Stimulated activated CD4-positive, alpha-beta T cell treated with anti-CD3 and anti-CD28 coated beads, Interleukin-2, amount 100 ng/mL, for 24 hours (primary cell): ENCODE measurements at regions not wholly inside any gene's neighbourhood (a gene's known extent, or its start where the extent isn't known, plus 50 kb on each side); places are given as distances from the start of the nearest gene placed in this dataset.
A peak's percentile ranks its signal among the peaks of the same experiment; 100 is the strongest.

ENCODE experiments used
- DNase-seq, 2 donors: peaks; one replicate each; pipeline ENCODE4 v3.0.0-alpha.2; 2020

GRCh38 chr5:74953937-74954720, 87.9 kb upstream of the FAM169A start:
- no peak for DNase-seq

GRCh38 chr5:74953554-74953936, 87.4 kb upstream of the FAM169A start:
- no peak for DNase-seq

GRCh38 chr5:74952406-74952805, 86.2 kb upstream of the FAM169A start:
- DNase-seq: no peak

- DNase-seq: no peak
These were observed 85.7 kb upstream of the FAM169A start for GRCh38 chr5:74951865-74952264.

GRCh38 chr5:74950836-74951515, 84.8 kb upstream of the FAM169A start:
- no peak for DNase-seq

- DNase-seq: no peak
These were observed 83.8 kb upstream of the FAM169A start for GRCh38 chr5:74949976-74950375.

- DNase-seq: no peak
These were observed 81.9 kb upstream of the FAM169A start for GRCh38 chr5:74948031-74948546.

GRCh38 chr5:74946471-74946870, 80.3 kb upstream of the FAM169A start:
- no peak for DNase-seq

GRCh38 chr5:74945561-74946165, 79.5 kb upstream of the FAM169A start:
- peak; percentile 32 to 47 for DNase-seq

GRCh38 chr5:74943905-74944304, 77.7 kb upstream of the FAM169A start:
- DNase-seq: no peak

- no peak for DNase-seq
These were observed 76.6 kb upstream of the FAM169A start for GRCh38 chr5:74942622-74943286.

- DNase-seq: no peak
These were observed 74.7 kb upstream of the FAM169A start for GRCh38 chr5:74940782-74941353.

GRCh38 chr5:74938250-74938933, 72.2 kb upstream of the FAM169A start:
- no peak for DNase-seq

- DNase-seq: no peak
These were observed 69.5 kb upstream of the FAM169A start for GRCh38 chr5:74935752-74936091.

- peak; percentile 13 to 26 for DNase-seq
These were observed 69.0 kb upstream of the FAM169A start for GRCh38 chr5:74934949-74935751.

GRCh38 chr5:74927336-74927735, 61.1 kb upstream of the FAM169A start:
- no peak for DNase-seq

- peak in 1 of 2 donors; percentile 3 for DNase-seq
These were observed 53.3 kb upstream of the FAM169A start for GRCh38 chr5:74919487-74919886.

- DNase-seq: no peak
These were observed 52.9 kb upstream of the FAM169A start for GRCh38 chr5:74919041-74919440.

- no peak for DNase-seq
These were observed 52.1 kb upstream of the FAM169A start for GRCh38 chr5:74918232-74918669.

- DNase-seq: no peak
These were observed 50.9 kb upstream of the FAM169A start for GRCh38 chr5:74916831-74917710.
